GM18520 (cell line): ENCODE measurements at regions not wholly inside any gene's neighbourhood (a gene's known extent, or its start where the extent isn't known, plus 50 kb on each side); places are given as distances from the start of the nearest gene placed in this dataset.

Source experiments
- ATAC-seq: cut with Tn5 transposase; IDR thresholded peaks from one replicate; pipeline ENCODE4 v1.9.1; 2021; ENCODE audit not compliant: unreplicated experiment

GRCh38 chr2:45084361-45085020, 75.2 kb upstream of the SIX2 start:
- no peak for ATAC-seq

GRCh38 chr2:45083175-45083574, 73.9 kb upstream of the SIX2 start:
- ATAC-seq = no peak

GRCh38 chr2:45074713-45075112, 65.5 kb upstream of the SIX2 start:
- ATAC-seq = no peak

- no peak for ATAC-seq
Measured at GRCh38 chr2:45072862-45073237, 63.6 kb upstream of the SIX2 start.

GRCh38 chr2:45072064-45072861, 63.0 kb upstream of the SIX2 start:
- ATAC-seq = no peak

- no peak for ATAC-seq
Measured at GRCh38 chr2:45070113-45070652, 60.9 kb upstream of the SIX2 start.

GRCh38 chr2:45069684-45070083, 60.4 kb upstream of the SIX2 start:
- ATAC-seq = no peak

- ATAC-seq = no peak
Measured at GRCh38 chr2:45068571-45069140, 59.4 kb upstream of the SIX2 start.

GRCh38 chr2:45067859-45068570, 58.8 kb upstream of the SIX2 start:
- no peak for ATAC-seq
